H1 (cell line): ENCODE measurements at regions not wholly inside any gene's neighbourhood (a gene's known extent, or its start where the extent isn't known, plus 50 kb on each side); places are given as distances from the start of the nearest gene placed in this dataset.

Experiments used
- CTCF ChIA-PET: fragments of 300-600 bp; sonication (Branson Sonifier 250); formaldehyde crosslinking; loops from one replicate; lab custom pipeline; 2021; ENCODE audit not compliant: partially characterized antibody; lab: Charles Lee
- POLR2A ChIA-PET: fragments of 300-600 bp; sonication (Branson Sonifier 250); formaldehyde crosslinking; loops from one replicate; lab custom pipeline; 2021; ENCODE audit warnings: inconsistent platforms; ENCODE audit not compliant: partially characterized antibody; lab: Charles Lee
- DNase-seq, 2 experiments: peaks; one replicate each; pipeline versions ENCODE4 v3.0.0 to v3.0.0-alpha.2; 2010 to 2022; ENCODE audit warnings: low spot score in 2 of 2, low read depth in 1 of 2, mixed read lengths in 1 of 2
- FAIRE-seq: peaks from 2 replicates; lab custom pipeline; 2011; peaks lifted over from hg19 to GRCh38; lab: Jason Lieb, UNC
- H2AFZ ChIP-seq: 2 replicates; pipeline ENCODE4 v1.8.1; 2012; ENCODE audit warnings: low read length, inconsistent platforms
- H2AK5ac ChIP-seq: 2 replicates; pipeline ENCODE4 v1.6.1; 2013; ENCODE audit warnings: low read depth, low read length
- H2BK120ac ChIP-seq: replicated peaks from 2 replicates; pipeline ENCODE3; 2013; ENCODE audit warnings: low read depth, low read length, inconsistent platforms
- H2BK12ac ChIP-seq: 2 replicates; pipeline ENCODE4 v1.6.1; 2013; ENCODE audit warnings: low read depth, low read length
- H2BK15ac ChIP-seq: 2 replicates; pipeline ENCODE4 v1.6.1; 2013; ENCODE audit warnings: low read length
- H2BK20ac ChIP-seq: 2 replicates; pipeline ENCODE4 v1.6.1; 2013; ENCODE audit warnings: low read length
- H2BK5ac ChIP-seq: 2 replicates; pipeline ENCODE4 v1.6.1; 2013; ENCODE audit warnings: low read depth, low read length
- H3K14ac ChIP-seq: 2 replicates; pipeline ENCODE4 v1.6.1; 2013; ENCODE audit warnings: inconsistent platforms; ENCODE audit not compliant: insufficient read length
- H3K18ac ChIP-seq: 2 replicates; pipeline ENCODE4 v1.6.1; 2013; ENCODE audit warnings: low read length; ENCODE audit errors: extremely low read depth
- H3K23ac ChIP-seq: 2 replicates; pipeline ENCODE4 v1.6.1; 2013; ENCODE audit warnings: inconsistent platforms; ENCODE audit not compliant: insufficient read length
- H3K23me2 ChIP-seq: 2 replicates; pipeline ENCODE4 v1.6.1; 2013; ENCODE audit warnings: low read depth, low read length
- H3K27ac ChIP-seq: 2 replicates; pipeline ENCODE4 v1.6.1; 2011; ENCODE audit warnings: low read depth, low read length, inconsistent platforms
- H3K27me3 ChIP-seq, 4 experiments: replicated peaks in 1 of 4; 1 replicate in 1 of 4; 2 replicates in 3 of 4; pipeline versions ENCODE4 v1.6.1 to v1.8.1; 2011 to 2013; ENCODE audit warnings: low read length in 3 of 4, mild to moderate bottlenecking in 3 of 4, inconsistent platforms in 2 of 4, mixed read lengths in 2 of 4, moderate library complexity in 1 of 4; ENCODE audit not compliant: control insufficient read depth in 3 of 4, insufficient read depth in 3 of 4; ENCODE audit errors: extremely low read depth in 1 of 4
- H3K36me3 ChIP-seq, 4 experiments: 2 replicates each; pipeline versions ENCODE4 v1.6.1 to v1.8.1; 2011 to 2013; ENCODE audit warnings: mild to moderate bottlenecking in 4 of 4, low read length in 3 of 4, moderate library complexity in 2 of 4, control low read depth in 1 of 4, inconsistent platforms in 1 of 4; ENCODE audit not compliant: insufficient read depth in 4 of 4, control insufficient read depth in 2 of 4
- H3K4ac ChIP-seq: replicated peaks from 2 replicates; pipeline ENCODE3; 2013; ENCODE audit warnings: low read length, low read depth, mixed read lengths, inconsistent platforms; ENCODE audit not compliant: insufficient read length
- H3K4me1 ChIP-seq, 4 experiments: replicated peaks in 1 of 4; 1 replicate in 1 of 4; 2 replicates in 3 of 4; pipeline versions ENCODE4 v1.6.1 to v1.8.1; 2011 to 2013; ENCODE audit warnings: low read length in 3 of 4, inconsistent platforms in 2 of 4, mixed read lengths in 1 of 4; ENCODE audit not compliant: insufficient read depth in 4 of 4, control insufficient read depth in 3 of 4
- H3K4me2 ChIP-seq, 2 experiments: 2 replicates each; pipeline versions ENCODE4 v1.6.1 to v1.8.1; 2011 to 2013; ENCODE audit warnings: low read depth in 2 of 2, low read length in 2 of 2, control low read depth in 1 of 2, inconsistent platforms in 1 of 2, mild to moderate bottlenecking in 1 of 2; ENCODE audit not compliant: insufficient read depth in 1 of 2
- H3K4me3 ChIP-seq, 4 experiments: fragments of 200-600, 300-600 bp in 1 of 4; sonication (generic), shearing (Covaris generic), sonication (Bioruptor Twin) in 1 of 4; 2 replicates each; pipeline versions ENCODE4 v1.5.1 to v1.8.1; 2011 to 2016; ENCODE audit warnings: low read length in 4 of 4, low read depth in 3 of 4, control low read depth in 2 of 4, inconsistent platforms in 2 of 4, mild to moderate bottlenecking in 2 of 4, mixed read lengths in 1 of 4, moderate library complexity in 1 of 4; ENCODE audit not compliant: insufficient read depth in 2 of 4; ENCODE audit errors: extremely low read depth in 1 of 4
- H3K56ac ChIP-seq: replicated peaks from 2 replicates; pipeline ENCODE3; 2013; ENCODE audit warnings: low read depth, mild to moderate bottlenecking, mixed read lengths, low read length, inconsistent platforms; ENCODE audit not compliant: insufficient read length
- H3K79me1 ChIP-seq: 2 replicates; pipeline ENCODE4 v1.6.1; 2013; ENCODE audit warnings: low read depth, low read length, control low read depth
- H3K79me2 ChIP-seq, 2 experiments: 2 replicates each; pipeline versions ENCODE4 v1.6.1 to v1.8.1; 2012 to 2013; ENCODE audit warnings: low read length in 2 of 2, mild to moderate bottlenecking in 2 of 2, inconsistent platforms in 1 of 2; ENCODE audit not compliant: insufficient read depth in 2 of 2, control insufficient read depth in 1 of 2
- H3K9ac ChIP-seq, 4 experiments: replicated peaks in 1 of 4; 1 replicate in 1 of 4; 2 replicates in 3 of 4; pipeline versions ENCODE4 v1.6.1 to v1.8.1; 2011 to 2013; ENCODE audit warnings: low read depth in 3 of 4, low read length in 3 of 4, control low read depth in 2 of 4, mild to moderate bottlenecking in 2 of 4, moderate library complexity in 2 of 4, inconsistent platforms in 1 of 4; ENCODE audit errors: extremely low read depth in 1 of 4
- H3K9me3 ChIP-seq, 2 experiments: 2 replicates each; pipeline versions ENCODE4 v1.6.1 to v1.8.1; 2012 to 2013; ENCODE audit warnings: mild to moderate bottlenecking in 2 of 2, moderate library complexity in 2 of 2, control low read depth in 1 of 2, inconsistent platforms in 1 of 2, low read depth in 1 of 2, low read length in 1 of 2, mixed read lengths in 1 of 2; ENCODE audit not compliant: insufficient read depth in 2 of 2
- H4K20me1 ChIP-seq, 2 experiments: replicated peaks in 1 of 2; 2 replicates each; pipeline versions ENCODE3 to v1.8.1; 2011 to 2013; ENCODE audit warnings: inconsistent platforms in 2 of 2, low read length in 2 of 2, mild to moderate bottlenecking in 1 of 2; ENCODE audit not compliant: insufficient read depth in 2 of 2, control insufficient read depth in 1 of 2
- H4K5ac ChIP-seq: 2 replicates; pipeline ENCODE4 v1.6.1; 2013; ENCODE audit warnings: low read length, low read depth, mixed read lengths, inconsistent platforms; ENCODE audit not compliant: insufficient read length
- H4K8ac ChIP-seq: 2 replicates; pipeline ENCODE4 v1.8.0; 2013; ENCODE audit warnings: mild to moderate bottlenecking, moderate library complexity, low read length, inconsistent platforms; ENCODE audit not compliant: insufficient read depth; ENCODE audit errors: extremely low read depth
- H4K91ac ChIP-seq: replicated peaks from 2 replicates; pipeline ENCODE3; 2013; ENCODE audit warnings: low read length, mixed read lengths, inconsistent platforms; ENCODE audit not compliant: insufficient read length
- GTF2F1 ChIP-seq: IDR thresholded peaks from 2 replicates; pipeline ENCODE4 v1.6.1; 2012; ENCODE audit warnings: low read depth, low read length, improper control_type of control experiment, borderline replicate concordance
- HDAC6 ChIP-seq: IDR thresholded peaks from one replicate; pipeline ENCODE4 v1.7.1; 2012; ENCODE audit warnings: low read depth, mild to moderate bottlenecking, inconsistent platforms, low read length, moderate library complexity
- MAFK ChIP-seq: IDR thresholded peaks from 2 replicates; pipeline ENCODE4 v1.6.1; 2012; ENCODE audit warnings: low read depth, mild to moderate bottlenecking, improper control_type of control experiment, low read length
- PHF8 ChIP-seq: fragments of 200-600 bp; sonication (generic); conservative IDR thresholded peaks from 2 replicates; pipeline ENCODE4 v1.7.1; 2012; ENCODE audit warnings: low read depth, mild to moderate bottlenecking, inconsistent platforms, low read length, moderate library complexity
- SIN3A ChIP-seq, 2 experiments: IDR thresholded peaks in 1 of 2; conservative IDR thresholded peaks in 1 of 2; 2 replicates each; pipeline ENCODE4 v1.6.1; 2011 to 2012; ENCODE audit warnings: low read length in 2 of 2, improper control_type of control experiment in 1 of 2, low read depth in 1 of 2, mild to moderate bottlenecking in 1 of 2
- SP4 ChIP-seq: IDR thresholded peaks from 2 replicates; pipeline ENCODE4 v1.6.1; 2012; ENCODE audit warnings: low read length, inconsistent platforms
- TAF7 ChIP-seq: optimal IDR thresholded peaks from 2 replicates; pipeline ENCODE3; 2011; ENCODE audit warnings: low read depth, mild to moderate bottlenecking, inconsistent platforms, low read length, moderate library complexity, borderline replicate concordance

- Histone ChIP-seq H3K18ac (no peak overlapping the region), H2AFZ (no peak overlapping the region), H3K36me3 (no peaks in the 10 kb centered on the region), H3K79me2 (no peaks in the 10 kb centered on the region), H3K23me2 (no peaks in the 10 kb centered on the region; the same call in 1 of the 2 replicates), H2BK120ac (no peak overlapping the region), H3K56ac (no peak overlapping the region), H3K27ac (no peak overlapping the region), H4K20me1 (no peaks in the 10 kb centered on the region), H3K4me1 (no peaks in the 10 kb centered on the region), H4K8ac (no peak overlapping the region), H2BK5ac (no peak overlapping the region), H4K91ac (no peak overlapping the region), H3K4me3 (no peak overlapping the region), H3K79me1 (no peaks in the 10 kb centered on the region), H3K4me2 (no peak overlapping the region), H2BK12ac (no peak overlapping the region), H4K5ac (no peak overlapping the region), H3K9me3 (no peaks in the 10 kb centered on the region), H3K23ac (no peak overlapping the region), H2BK20ac (no peak overlapping the region), H3K4ac (no peak overlapping the region), H3K27me3 (no peaks in the 10 kb centered on the region), H2AK5ac (no peak overlapping the region), H2BK15ac (no peak overlapping the region), H3K9ac (no peak overlapping the region), H3K14ac (no peak overlapping the region)
- DNase-seq (no peak), FAIRE-seq (no peak)
- POLR2A ChIA-PET = no interaction called here
- TF ChIP-seq SIN3A (conservative IDR thresholded peaks at IDR 0.05 in 1 of 2, IDR thresholded peaks at IDR 0.05 in 1 of 2; ENCODE audit: low read depth in 1 of 2, low read length in 2 of 2) (no peak), TAF7 (no peak), HDAC6 (no peak), GTF2F1 (no peak), MAFK (no peak), SP4 (no peak), PHF8 (no peak)
- CTCF ChIA-PET = interaction anchor here (0.7 kb wide), 1 partner anchor 50 kb away, joined by 3 read pairs; no protein-coding TSS in a partner anchor
These were observed 370.0 kb downstream of the CDH11 start for GRCh38 chr16:64751906-64752305.
